Natural killer cell (primary cell): ENCODE measurements at regions not wholly inside any gene's neighbourhood (a gene's known extent, or its start where the extent isn't known, plus 50 kb on each side); places are given as distances from the start of the nearest gene placed in this dataset.
"Not testable (repeated sequence)": the region's sequence is repeated elsewhere in the genome, so short reads cannot be mapped to it uniquely, and the experiment has no call there.

Source experiments
- ATAC-seq, 3 donors: fragments of 150-1000 bp in 2 of 3; fragments of 200-7000 bp in 1 of 3; cut with Tn5 transposase; 1 replicate in 1 of 3; 2 replicates in 2 of 3; pipeline ENCODE4 v1.10.0; 2021; ENCODE audit warnings: mild to moderate bottlenecking in 2 of 3, moderate library complexity in 2 of 3
- DNase-seq, 2 donors: peaks; one replicate each; pipeline versions ENCODE4 v3.0.0 to v3.0.0-alpha.2; 2013 to 2021; ENCODE audit warnings: mixed read lengths in 1 of 2
- H3K27ac ChIP-seq: one replicate; pipeline ENCODE4 v1.5.1; 2013; ENCODE audit warnings: mild to moderate bottlenecking, low read length
- H3K27me3 ChIP-seq: one replicate; pipeline ENCODE4 v1.6.1; 2013; ENCODE audit warnings: low read length; ENCODE audit not compliant: control insufficient read depth, insufficient read depth
- H3K36me3 ChIP-seq: one replicate; pipeline ENCODE4 v1.6.1; 2013; ENCODE audit warnings: low read length; ENCODE audit not compliant: control insufficient read depth, insufficient read depth
- H3K4me1 ChIP-seq: one replicate; pipeline ENCODE4 v1.6.1; 2013; ENCODE audit warnings: low read length; ENCODE audit not compliant: control insufficient read depth, insufficient read depth
- H3K4me3 ChIP-seq: one replicate; pipeline ENCODE4 v1.5.1; 2013; ENCODE audit warnings: low read length
- H3K9me3 ChIP-seq: one replicate; pipeline ENCODE4 v1.6.1; 2013; ENCODE audit warnings: low read length; ENCODE audit not compliant: control insufficient read depth, insufficient read depth
- H3K27ac Mint-ChIP-seq, 2 donors: one replicate each; pipeline ENCODE4 v1.8.0; 2022; ENCODE audit warnings: mild to moderate bottlenecking in 2 of 2, mixed read lengths in 2 of 2, moderate library complexity in 1 of 2
- H3K27me3 Mint-ChIP-seq, 2 donors: one replicate each; pipeline ENCODE4 v1.8.0; 2022; ENCODE audit warnings: low read depth in 2 of 2, mixed read lengths in 2 of 2
- H3K36me3 Mint-ChIP-seq: one replicate; pipeline ENCODE4 v1.8.0; 2022; ENCODE audit warnings: mixed read lengths
- H3K4me1 Mint-ChIP-seq, 2 donors: one replicate each; pipeline ENCODE4 v1.8.0; 2022; ENCODE audit warnings: mixed read lengths in 2 of 2
- H3K4me3 Mint-ChIP-seq: one replicate; pipeline ENCODE4 v1.8.0; 2022; ENCODE audit warnings: mild to moderate bottlenecking, moderate library complexity, mixed read lengths
- H3K9me3 Mint-ChIP-seq, 2 donors: one replicate each; pipeline ENCODE4 v1.8.0; 2022; ENCODE audit warnings: mixed read lengths in 2 of 2
- CTCF ChIP-seq: fragments of 200-600 bp; IDR thresholded peaks from one replicate; pipeline ENCODE4 v1.8.0; 2022; ENCODE audit warnings: antibody characterized with exemption
- WGBS: methylation state at CpG from one replicate; pipeline ENCODE4 v1.1.7; 2013; ENCODE audit warnings: missing lambda C conversion rate; ENCODE audit not compliant: insufficient coverage; 5-methylcytosine and 5-hydroxymethylcytosine counted together
- intact Hi-C: fragments of 100-400 bp; cut with micrococcal nuclease; formaldehyde crosslinking; loops from one replicate; pipeline ENCODE4 v1.14.2; 2022

GRCh38 chr11:23884341-23884740, 612.5 kb upstream of the LUZP2 start:
- Mint-ChIP-seq H3K36me3 (no peaks in the 10 kb centered on the region), H3K4me1 (peaks cover 0 to 5% of the 10 kb centered on the region in 2 donors), H3K9me3 (peaks cover 0 to 4% of the 10 kb centered on the region in 2 donors), H3K27ac (no peak overlapping the region), H3K4me3 (no peak overlapping the region), H3K27me3 (no peaks in the 10 kb centered on the region)
- Histone ChIP-seq H3K27ac (no peak overlapping the region), H3K9me3 (no peaks in the 10 kb centered on the region), H3K36me3 (no peaks in the 10 kb centered on the region), H3K27me3 (no peaks in the 10 kb centered on the region), H3K4me1 (no peaks in the 10 kb centered on the region), H3K4me3 (no peak overlapping the region)
- DNase-seq (no peak), ATAC-seq (no peak)
- intact Hi-C loops = no loop called here
- TF ChIP-seq CTCF = no peak

- DNase-seq (no peak), ATAC-seq (no peak)
- Histone ChIP-seq H3K27me3 (no peaks in the 10 kb centered on the region), H3K4me1 (no peaks in the 10 kb centered on the region), H3K9me3 (no peaks in the 10 kb centered on the region), H3K36me3 (no peaks in the 10 kb centered on the region), H3K4me3 (no peak overlapping the region), H3K27ac (no peak overlapping the region)
- peaks cover 0 to 4% of the 10 kb centered on the region in 2 donors for H3K9me3 Mint-ChIP-seq
- H3K36me3 Mint-ChIP-seq = no peaks in the 10 kb centered on the region
- H3K27ac Mint-ChIP-seq = no peak overlapping the region
- intact Hi-C loops = no loop called here
- TF ChIP-seq CTCF = no peak
- H3K4me1 Mint-ChIP-seq = peaks cover 0 to 5% of the 10 kb centered on the region in 2 donors
- no peaks in the 10 kb centered on the region for H3K27me3 Mint-ChIP-seq
- 73% methylated on average over 2 of the region's 2 CpGs for WGBS
- H3K4me3 Mint-ChIP-seq = no peak overlapping the region
These were observed 611.1 kb upstream of the LUZP2 start for GRCh38 chr11:23885801-23886200.

GRCh38 chr11:23887122-23887521, 609.7 kb upstream of the LUZP2 start:
- H3K27ac ChIP-seq, H3K27ac Mint-ChIP-seq, H3K27me3 Mint-ChIP-seq, H3K9me3 Mint-ChIP-seq, H3K4me3 Mint-ChIP-seq, H3K4me1 Mint-ChIP-seq, H3K4me1 ChIP-seq, ATAC-seq, H3K36me3 Mint-ChIP-seq, H3K27me3 ChIP-seq, DNase-seq, intact Hi-C loops, H3K4me3 ChIP-seq, H3K36me3 ChIP-seq, H3K9me3 ChIP-seq: not testable (repeated sequence)
- 88% methylated on average over 3 of the region's 4 CpGs for WGBS

- no peaks in the 10 kb centered on the region for H3K27me3 ChIP-seq
- Mint-ChIP-seq H3K27me3 (no peaks in the 10 kb centered on the region), H3K4me3 (no peak overlapping the region), H3K9me3 (peaks cover 0 to 3% of the 10 kb centered on the region in 2 donors), H3K4me1 (no peaks in the 10 kb centered on the region), H3K36me3 (no peaks in the 10 kb centered on the region), H3K27ac (no peak overlapping the region)
- intact Hi-C loops = no loop called here
- H3K4me3 ChIP-seq = no peak overlapping the region
- H3K4me1 ChIP-seq = no peaks in the 10 kb centered on the region
- TF ChIP-seq CTCF = no peak
- WGBS = no CpG with 5 or more reads among the region's 2 CpGs
- ATAC-seq (no peak), DNase-seq (no peak)
- H3K27ac ChIP-seq = no peak overlapping the region
- H3K9me3 ChIP-seq = no peaks in the 10 kb centered on the region
- H3K36me3 ChIP-seq = no peaks in the 10 kb centered on the region
These were observed 603.7 kb upstream of the LUZP2 start for GRCh38 chr11:23893126-23893525.
